ENCODE measurements at regions not wholly inside any gene's neighbourhood (a gene's known extent, or its start where the extent isn't known, plus 50 kb on each side); places are given as distances from the start of the nearest gene placed in this dataset.
"Not testable (repeated sequence)": the region's sequence is repeated elsewhere in the genome, so short reads cannot be mapped to it uniquely, and the experiment has no call there.

DNA sequence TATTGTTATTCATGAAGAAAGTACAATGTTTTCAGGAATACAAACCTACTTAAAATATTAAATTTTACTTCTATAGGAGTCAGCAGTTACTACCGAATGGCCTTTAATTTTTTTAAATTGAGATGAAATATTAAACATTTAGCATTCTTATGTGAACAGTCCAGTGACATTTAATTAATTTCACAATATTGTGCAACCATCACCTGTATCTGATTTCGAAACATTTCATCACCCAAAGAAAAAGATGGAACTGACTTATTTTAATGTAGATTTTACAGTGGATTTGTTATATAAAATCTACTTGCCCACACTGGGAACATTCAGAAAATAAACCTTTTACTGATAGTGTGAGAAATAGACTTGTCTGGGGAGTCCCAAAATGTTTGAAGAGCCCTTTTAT, 585.2 kb upstream of the LINC00305 start:
- intact Hi-C loops (cut with micrococcal nuclease): no loop called here
- ChIA-PET CTCF (no interaction called here), POLR2A (no interaction called here)
- TF ChIP-seq, protein P1, sequence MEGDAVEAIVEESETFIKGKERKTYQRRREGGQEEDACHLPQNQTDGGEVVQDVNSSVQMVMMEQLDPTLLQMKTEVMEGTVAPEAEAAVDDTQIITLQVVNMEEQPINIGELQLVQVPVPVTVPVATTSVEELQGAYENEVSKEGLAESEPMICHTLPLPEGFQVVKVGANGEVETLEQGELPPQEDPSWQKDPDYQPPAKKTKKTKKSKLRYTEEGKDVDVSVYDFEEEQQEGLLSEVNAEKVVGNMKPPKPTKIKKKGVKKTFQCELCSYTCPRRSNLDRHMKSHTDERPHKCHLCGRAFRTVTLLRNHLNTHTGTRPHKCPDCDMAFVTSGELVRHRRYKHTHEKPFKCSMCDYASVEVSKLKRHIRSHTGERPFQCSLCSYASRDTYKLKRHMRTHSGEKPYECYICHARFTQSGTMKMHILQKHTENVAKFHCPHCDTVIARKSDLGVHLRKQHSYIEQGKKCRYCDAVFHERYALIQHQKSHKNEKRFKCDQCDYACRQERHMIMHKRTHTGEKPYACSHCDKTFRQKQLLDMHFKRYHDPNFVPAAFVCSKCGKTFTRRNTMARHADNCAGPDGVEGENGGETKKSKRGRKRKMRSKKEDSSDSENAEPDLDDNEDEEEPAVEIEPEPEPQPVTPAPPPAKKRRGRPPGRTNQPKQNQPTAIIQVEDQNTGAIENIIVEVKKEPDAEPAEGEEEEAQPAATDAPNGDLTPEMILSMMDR (IDR thresholded peaks at IDR 0.05): no peak
- Mint-ChIP-seq H3K36me3 (ENCODE audit: low read depth) (no peaks in the 10 kb centered on the region), H3K9me3 (no peaks in the 10 kb centered on the region), H3K4me3 (no peak overlapping the region), H3K27ac (no peak overlapping the region), H3K27me3 (no peaks in the 10 kb centered on the region), H3K4me1 (no peaks in the 10 kb centered on the region)
- ATAC-seq (ENCODE audit: low read depth) (no peak), DNase-seq (no peak)

DNA sequence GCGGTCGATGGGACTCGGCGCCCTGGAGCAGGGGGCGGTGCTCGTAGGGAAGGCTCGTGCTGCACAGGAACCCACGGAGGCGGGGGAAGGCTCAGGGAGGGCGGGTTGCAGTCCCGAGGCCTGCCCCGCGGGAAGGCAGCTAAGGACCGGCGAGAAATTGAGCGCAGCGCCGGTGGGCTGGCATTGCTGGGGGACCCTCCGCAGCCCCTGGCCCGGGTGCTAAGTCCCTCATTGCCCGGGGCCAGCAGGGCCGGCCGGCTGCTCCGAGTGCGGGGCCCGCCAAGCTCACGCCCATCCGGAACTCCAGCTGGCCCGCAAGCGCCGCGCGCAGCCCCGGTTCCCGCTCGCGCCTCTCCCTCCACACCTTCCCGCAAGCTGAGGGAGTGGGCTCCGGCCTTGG, 576.8 kb upstream of the LINC00305 start:
- H3K4me1 Mint-ChIP-seq; DNase-seq; ATAC-seq (ENCODE audit: low read depth); H3K27ac Mint-ChIP-seq; POLR2A ChIA-PET; H3K9me3 Mint-ChIP-seq; intact Hi-C loops (cut with micrococcal nuclease); H3K27me3 Mint-ChIP-seq; H3K36me3 Mint-ChIP-seq (ENCODE audit: low read depth); H3K4me3 Mint-ChIP-seq; CTCF ChIA-PET: not testable (repeated sequence)

DNA sequence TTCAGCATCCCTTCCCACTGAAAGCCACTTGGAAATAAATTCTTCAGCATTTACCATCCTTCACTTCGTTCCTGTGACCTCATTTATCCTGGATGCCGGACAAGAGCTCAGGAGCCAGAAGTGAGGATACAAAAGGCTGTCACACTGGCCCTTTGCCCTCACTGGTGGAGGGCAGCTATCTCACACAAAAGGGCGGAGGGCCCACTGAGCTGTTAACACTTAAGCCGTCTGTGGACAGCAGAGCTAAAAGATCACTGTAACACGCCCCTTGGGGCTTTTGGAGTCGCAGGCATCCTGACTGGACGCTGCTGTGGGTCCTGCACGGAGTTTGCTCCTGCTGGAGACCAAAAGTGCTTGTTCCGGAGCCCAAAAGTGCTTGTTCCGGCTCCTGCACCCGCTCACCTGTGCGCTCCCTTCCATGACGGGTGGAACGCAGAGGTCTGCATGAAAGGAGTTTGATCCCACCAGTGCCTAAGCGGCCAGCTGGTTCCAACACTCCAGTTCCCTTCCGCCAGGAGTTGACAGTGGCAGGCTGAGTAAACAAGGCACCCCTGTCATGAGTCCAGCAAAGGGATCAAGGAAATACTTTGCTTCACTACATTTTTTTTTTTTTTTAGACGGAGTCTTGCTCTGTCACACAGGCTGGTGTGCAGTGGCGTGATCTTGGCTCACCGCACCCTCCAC, 572.0 kb upstream of the LINC00305 start:
- Mint-ChIP-seq H3K9me3 (no peaks in the 10 kb centered on the region), H3K36me3 (ENCODE audit: low read depth) (no peaks in the 10 kb centered on the region), H3K27me3 (no peaks in the 10 kb centered on the region), H3K27ac (no peak overlapping the region), H3K4me1 (no peaks in the 10 kb centered on the region), H3K4me3 (no peak overlapping the region)
- TF ChIP-seq, protein P1 (IDR thresholded peaks at IDR 0.05): no peak
- CTCF ChIA-PET: no interaction called here
- intact Hi-C loops (cut with micrococcal nuclease): no loop called here
- POLR2A ChIA-PET: no interaction called here
- ATAC-seq (ENCODE audit: low read depth) (no peak), DNase-seq (no peak)

DNA sequence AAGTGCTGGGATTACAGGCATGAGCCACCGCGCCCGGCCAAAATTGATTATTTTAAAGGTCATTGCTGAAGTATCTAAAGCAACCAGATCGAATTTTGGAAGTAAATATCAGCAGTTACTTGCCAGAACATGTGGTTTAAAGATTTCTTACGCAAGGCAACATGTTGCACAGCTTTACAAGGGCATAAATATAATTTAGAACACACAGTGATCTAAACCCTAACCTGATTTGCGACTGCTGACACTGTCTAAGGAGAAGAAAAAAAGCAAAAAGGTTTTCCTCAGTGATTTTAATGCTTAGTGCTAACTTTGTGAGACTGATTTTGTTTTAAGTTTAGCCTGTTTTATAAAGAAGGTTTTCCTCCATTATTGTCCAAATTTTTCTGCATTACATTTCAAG, 569.9 kb upstream of the LINC00305 start:
- H3K4me3 Mint-ChIP-seq: no peak overlapping the region
- TF ChIP-seq, protein P1 (IDR thresholded peaks at IDR 0.05): no peak
- intact Hi-C loops (cut with micrococcal nuclease): no loop called here
- DNase-seq: no peak
- POLR2A ChIA-PET: no interaction called here
- H3K27me3 Mint-ChIP-seq: no peaks in the 10 kb centered on the region
- H3K36me3 Mint-ChIP-seq (ENCODE audit: low read depth): no peaks in the 10 kb centered on the region
- H3K27ac Mint-ChIP-seq: no peak overlapping the region
- peaks cover 13% of the 10 kb centered on the region for H3K4me1 Mint-ChIP-seq
- no peaks in the 10 kb centered on the region for H3K9me3 Mint-ChIP-seq
- CTCF ChIA-PET: no interaction called here
- no peak for ATAC-seq (ENCODE audit: low read depth)

DNA sequence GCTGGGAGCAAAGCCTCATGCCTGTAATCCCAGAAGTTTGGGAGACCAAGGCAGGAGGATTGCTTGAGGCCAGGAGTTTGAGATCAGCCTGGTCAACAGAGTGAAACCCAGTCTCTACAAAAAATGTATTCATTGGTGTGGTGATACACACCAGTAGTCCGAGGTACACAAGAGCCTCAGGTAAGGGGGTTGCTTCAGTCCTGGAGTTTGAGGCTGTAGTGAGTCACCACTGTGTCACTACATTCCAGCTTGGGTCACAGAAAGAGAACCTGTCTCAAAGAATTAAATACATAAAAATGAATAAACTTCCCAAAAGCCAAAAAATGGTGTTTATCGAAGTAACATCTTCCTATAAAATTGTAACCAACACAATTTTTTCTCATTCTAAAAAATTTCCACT, 568.1 kb upstream of the LINC00305 start:
- ChIA-PET POLR2A (no interaction called here), CTCF (no interaction called here)
- no peak for ATAC-seq (ENCODE audit: low read depth)
- H3K4me3 Mint-ChIP-seq: no peak overlapping the region
- TF ChIP-seq, protein P1 (IDR thresholded peaks at IDR 0.05): no peak
- no peaks in the 10 kb centered on the region for H3K9me3 Mint-ChIP-seq
- H3K36me3 Mint-ChIP-seq (ENCODE audit: low read depth): no peaks in the 10 kb centered on the region
- no peaks in the 10 kb centered on the region for H3K27me3 Mint-ChIP-seq
- DNase-seq: no peak
- intact Hi-C loops (cut with micrococcal nuclease): no loop called here
- peaks cover 29% of the 10 kb centered on the region for H3K4me1 Mint-ChIP-seq
- no peak overlapping the region for H3K27ac Mint-ChIP-seq

DNA sequence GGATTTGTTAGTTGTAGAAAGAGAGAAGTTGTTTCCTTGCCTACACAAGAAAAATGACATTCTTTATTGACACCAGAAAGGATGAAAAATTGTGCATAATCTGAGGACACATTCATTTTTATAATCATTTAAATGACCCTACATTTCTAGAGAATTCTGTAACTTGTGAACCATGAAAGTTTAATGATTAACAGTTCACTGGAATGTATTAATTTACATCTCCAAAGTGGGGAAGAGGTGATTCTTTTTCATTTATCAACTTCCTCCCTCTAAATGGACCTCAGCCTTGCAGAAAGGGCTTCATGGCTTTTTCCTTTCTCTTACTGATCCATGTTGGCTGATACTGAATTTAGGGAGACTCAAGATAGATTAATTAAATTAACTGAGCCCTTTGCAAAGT, 565.2 kb upstream of the LINC00305 start:
- no peak for ATAC-seq (ENCODE audit: low read depth)
- intact Hi-C loops (cut with micrococcal nuclease): no loop called here
- Mint-ChIP-seq H3K36me3 (ENCODE audit: low read depth) (no peaks in the 10 kb centered on the region), H3K9me3 (peaks cover 2% of the 10 kb centered on the region), H3K4me1 (peaks cover 29% of the 10 kb centered on the region), H3K27ac (peak overlapping the region; percentile 60), H3K4me3 (peak overlapping the region; percentile 5), H3K27me3 (no peaks in the 10 kb centered on the region)
- no peak for DNase-seq
- TF ChIP-seq, protein P1 (IDR thresholded peaks at IDR 0.05): no peak
- CTCF ChIA-PET: no interaction called here
- POLR2A ChIA-PET: no interaction called here
